Activated CD4-positive, alpha-beta T cell treated with anti-CD3 and anti-CD28 coated beads, Interleukin-2, amount 50 U/mL, for 48 hours (primary cell): ENCODE measurements at regions not wholly inside any gene's neighbourhood (a gene's known extent, or its start where the extent isn't known, plus 50 kb on each side); places are given as distances from the start of the nearest gene placed in this dataset.
"Not testable (repeated sequence)": the region's sequence is repeated elsewhere in the genome, so short reads cannot be mapped to it uniquely, and the experiment has no call there.

Experiments
- DNase-seq, 2 experiments: peaks; one replicate each; pipeline ENCODE4 v3.0.0-alpha.2; 2020

DNA sequence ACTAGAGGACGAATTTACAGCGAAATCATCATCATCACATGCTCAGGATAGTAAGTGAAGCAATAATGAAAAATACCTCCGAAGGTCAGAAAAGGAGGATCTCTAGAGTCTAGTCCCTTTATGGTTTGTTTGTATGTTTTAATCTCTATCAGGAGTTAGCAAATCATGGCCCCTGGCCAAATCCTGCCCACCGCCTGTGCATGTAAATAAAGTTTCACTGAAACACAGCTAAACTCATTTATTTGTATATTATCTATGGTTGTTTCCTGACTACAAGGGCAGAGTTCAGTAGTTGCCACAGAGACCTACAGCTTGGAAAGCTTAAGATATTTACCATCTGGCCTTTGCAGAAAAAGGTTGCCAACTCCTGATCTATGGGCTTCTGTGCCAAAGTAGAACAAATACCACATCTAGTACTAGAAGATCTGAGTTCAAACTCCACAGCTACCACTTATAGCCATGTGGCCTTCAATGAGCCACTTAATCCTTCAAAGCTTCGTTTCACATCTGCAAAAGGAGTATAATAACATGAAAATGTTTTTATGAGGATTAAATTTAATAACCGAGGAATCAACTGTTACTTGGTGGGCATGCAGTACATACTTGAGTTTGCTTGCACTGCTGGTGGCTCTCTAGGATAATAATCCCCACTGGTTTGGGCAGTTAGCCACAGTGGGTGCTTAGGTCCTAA lies 94.0 kb upstream of the KIF26B start:
- no peak for DNase-seq

DNA sequence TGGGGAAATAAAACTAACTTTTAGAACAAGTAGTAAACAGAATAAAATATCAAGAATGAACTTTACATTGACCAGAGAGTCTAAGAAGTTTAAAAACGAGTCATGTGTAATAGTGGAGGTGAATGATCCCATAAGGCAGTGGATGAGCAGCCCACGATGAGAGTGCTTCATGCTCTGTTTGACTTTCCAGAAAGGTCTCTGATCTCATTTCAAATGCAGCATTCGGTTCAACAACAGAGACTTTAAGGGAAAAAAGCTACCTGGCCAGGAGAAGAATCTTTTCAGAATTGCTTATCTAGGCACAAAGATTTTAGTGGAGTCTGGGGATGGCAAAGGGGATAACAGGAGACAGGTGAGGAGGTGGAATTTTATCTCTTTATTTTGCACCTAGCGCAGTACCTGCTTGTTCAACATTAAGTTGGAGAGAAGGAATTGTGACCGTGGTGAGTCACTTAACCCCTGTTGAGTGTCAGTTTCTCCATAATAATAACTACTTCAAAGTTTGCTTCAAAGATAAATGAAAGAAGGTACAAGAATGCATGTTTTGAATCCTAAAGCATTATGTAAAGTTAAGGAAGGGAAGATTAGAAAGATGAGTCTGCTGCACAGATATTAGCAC lies 94.9 kb upstream of the KIF26B start:
- DNase-seq: no peak

DNA sequence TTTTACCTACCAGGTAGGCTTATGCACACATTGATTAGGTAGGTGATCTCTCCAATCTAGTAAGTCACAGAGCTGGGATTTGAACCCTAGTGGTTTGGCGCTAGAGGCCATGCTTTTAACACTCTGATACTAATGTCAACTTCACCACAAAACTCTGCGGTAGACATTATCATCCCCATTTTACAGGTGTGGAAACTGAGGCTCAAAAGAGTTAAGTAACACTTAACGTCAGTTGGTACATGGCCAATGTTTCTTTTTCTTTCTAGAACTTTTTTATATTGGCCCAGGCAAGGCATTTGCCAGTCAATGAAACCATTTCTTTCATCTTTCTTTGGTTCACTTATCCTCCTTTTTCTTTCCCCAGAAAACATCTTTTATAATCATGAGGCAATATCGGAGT lies 95.9 kb upstream of the KIF26B start:
- no peak for DNase-seq

DNA sequence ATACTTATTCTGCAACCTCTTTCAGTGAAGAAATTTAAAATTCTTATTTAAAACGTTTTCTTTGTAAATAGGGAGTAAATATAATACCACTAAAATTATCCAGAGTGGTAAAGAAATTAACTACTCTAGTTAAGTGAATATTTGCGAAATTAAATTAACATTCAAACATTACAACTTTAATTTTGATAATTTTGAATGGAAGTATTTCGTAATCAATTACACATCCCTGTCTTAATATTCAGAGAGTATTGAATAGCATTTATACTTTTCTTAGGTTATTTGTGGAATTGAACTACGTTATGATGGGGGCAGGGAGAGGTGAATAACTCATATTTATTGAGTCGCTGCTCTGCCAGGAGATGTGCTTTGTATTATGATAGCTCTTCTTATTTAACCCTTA lies 96.3 kb upstream of the KIF26B start:
- no peak for DNase-seq

DNA sequence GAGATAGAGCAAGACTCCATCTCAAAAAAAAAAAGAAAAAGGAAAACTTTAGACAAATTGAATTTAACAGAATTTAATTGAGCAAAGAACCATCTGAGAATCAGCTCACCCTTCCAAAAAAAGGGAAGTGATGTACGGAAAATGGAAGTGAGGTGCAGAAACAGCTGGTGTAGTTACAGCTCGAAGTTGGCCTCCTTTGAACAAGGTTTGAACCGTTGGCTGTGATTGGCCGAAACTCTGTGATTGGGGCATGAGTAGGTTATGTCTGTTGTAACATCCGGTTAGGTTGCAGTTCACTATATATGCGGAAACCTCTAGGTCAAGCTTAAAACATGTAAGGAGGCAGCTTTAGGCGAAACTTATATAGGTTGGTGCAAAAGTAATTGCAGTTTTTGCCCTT lies 97.9 kb upstream of the KIF26B start:
- DNase-seq: no peak

DNA sequence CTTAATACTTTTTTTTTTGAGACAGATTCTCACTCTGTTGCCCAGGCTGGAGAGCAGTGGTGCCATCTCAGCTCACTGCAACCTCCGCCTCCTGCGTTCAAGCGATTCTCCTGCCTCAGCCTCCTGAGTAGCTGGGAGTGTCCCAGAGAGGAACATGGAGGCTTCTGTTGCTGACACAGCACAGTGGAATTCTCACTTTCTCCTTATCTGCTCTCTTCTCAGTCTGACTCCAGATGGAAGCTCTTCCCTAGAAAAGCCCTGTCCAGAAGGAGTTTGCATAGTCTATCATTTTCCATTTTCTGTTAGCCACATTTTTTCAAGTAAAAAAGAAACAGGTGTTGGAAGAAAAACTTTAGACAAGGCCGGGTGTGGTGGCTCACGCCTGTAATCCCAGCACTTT lies 98.5 kb upstream of the KIF26B start:
- not testable (repeated sequence) for DNase-seq

DNA sequence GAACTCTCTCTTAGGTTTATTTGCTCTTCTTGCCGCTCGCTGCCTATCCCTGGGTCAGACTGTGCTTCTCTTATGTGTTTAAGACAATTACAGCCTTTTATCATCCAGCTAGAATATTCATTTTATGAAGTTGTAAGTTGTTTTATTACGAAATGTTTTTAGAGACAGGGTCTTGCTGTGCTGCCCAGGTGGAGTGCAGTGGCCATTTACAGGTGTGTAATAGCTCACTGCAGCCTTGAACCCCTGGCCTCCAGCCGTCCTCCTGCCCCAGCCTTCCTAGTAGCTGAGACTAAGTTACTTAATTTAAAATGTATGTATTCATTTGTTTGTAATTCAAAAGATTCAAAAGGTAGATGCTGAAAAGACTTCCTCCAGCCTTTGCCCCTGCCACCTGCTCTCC lies 99.0 kb upstream of the KIF26B start:
- DNase-seq: no peak

DNA sequence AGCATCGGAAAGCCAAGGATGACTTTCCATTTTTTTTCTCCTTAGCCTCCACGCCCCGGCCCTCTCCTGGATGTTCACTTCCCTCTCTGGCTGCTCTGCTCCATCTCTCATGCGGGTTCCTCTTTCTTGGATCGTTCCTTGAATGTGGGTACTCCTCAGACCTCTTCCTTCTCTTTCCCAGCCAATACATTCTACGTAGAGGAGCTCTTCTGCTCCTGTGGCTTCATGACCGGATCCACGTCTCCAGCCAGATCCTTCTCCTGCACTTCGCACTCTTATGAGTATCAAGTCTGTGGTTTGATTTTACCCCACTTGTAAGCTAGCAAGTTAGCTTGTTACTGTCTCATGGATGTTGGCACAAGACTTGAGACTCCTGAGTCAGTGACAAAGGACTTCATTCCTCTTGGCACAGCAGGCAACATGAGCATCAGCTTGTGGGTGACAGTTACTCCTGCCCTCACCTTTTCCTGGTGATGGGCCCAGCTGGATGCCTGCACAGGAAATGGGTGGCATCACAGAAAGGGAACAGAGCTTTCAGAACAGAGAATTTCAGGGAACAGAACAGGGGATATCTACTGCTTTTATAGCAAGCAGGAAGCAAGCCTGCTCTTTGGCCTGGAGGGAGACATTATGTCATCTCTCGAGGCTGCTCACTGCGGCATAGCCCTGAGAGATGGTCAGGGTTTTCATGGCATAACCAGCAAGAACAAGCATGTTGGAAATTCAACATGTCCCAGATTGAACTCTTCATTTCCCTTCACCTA lies 100.1 kb upstream of the KIF26B start:
- DNase-seq: no peak

DNA sequence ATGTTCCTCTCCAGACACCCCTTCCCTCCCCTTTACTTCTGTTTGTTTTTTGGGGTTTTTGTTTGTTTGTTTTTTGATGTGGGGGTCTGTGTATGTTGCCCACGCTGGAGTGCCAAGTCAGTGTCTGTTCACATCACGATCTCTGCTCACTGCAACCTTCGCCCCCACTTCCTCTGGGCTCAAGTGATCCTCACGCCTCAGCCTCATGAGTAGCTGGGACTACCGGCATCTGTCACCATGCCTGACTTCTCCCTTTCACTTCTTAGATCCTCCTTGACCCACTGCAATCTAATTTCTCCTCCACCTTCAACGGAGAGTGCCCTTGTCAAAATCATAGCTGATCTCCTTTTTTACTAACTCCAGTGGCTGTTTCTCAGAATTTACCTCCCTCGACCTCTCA lies 100.7 kb upstream of the KIF26B start:
- DNase-seq: no peak

DNA sequence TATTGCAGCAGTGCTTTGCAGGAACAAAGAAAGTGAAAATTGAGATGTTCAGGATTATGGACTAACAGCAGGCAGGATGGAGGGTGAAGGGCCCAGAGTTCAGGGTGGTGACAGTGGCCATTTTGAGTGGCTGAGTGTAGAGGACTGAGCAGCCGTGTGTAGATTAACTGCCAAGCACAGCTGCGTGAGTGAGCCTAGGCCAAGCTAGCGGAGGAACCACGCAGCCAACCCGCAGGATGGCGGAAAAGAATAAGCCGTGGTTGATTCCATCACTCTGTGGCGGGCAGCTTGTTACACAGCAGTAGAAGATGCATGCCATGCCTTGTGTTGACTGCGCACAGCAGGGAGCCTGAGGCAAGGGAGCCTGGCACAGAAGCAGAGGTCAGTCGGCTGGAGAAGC lies 102.5 kb upstream of the KIF26B start:
- DNase-seq: no peak

DNA sequence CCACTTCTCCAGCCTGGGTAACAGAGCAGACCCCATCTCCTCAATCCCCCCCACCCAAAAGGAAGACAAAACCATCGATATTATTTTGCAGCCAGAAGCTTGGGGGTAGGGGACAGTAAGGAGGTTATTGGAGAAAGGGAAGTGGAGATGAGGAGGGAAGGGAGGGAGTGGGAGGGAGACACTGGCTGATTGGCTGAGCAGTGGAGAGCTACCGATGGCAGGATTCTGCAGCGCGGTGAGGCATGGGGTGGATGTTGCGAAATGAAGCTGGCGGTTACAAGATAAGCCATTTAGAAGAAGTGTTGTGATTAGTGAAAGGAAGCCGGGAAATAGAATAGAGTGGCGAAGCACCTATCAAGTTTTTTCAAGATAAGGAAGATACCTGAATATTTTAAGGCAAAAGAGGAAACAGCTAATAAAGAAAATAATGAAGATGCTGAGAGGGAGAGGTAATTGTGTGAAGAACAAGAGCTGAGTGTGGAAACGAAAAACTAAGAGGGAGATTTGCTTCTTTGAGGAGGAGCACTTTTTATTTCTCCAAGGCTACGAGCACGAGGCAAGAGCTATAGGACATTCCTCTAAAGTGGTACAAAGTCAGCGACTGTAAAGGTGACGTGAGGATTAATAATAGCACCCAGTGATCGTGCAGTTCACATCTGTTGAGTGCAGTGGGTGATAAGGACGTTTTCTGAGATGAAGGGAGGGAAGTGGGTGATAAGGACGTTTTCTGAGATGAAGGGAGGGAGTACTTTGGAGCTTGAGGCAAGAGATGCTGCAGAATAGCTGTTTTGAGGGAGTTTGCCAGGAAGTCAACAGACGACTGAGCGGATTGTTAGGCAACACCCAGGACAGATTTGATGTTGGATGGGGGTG lies 103.2 kb upstream of the KIF26B start:
- peak; percentile 11 to 13 for DNase-seq

DNA sequence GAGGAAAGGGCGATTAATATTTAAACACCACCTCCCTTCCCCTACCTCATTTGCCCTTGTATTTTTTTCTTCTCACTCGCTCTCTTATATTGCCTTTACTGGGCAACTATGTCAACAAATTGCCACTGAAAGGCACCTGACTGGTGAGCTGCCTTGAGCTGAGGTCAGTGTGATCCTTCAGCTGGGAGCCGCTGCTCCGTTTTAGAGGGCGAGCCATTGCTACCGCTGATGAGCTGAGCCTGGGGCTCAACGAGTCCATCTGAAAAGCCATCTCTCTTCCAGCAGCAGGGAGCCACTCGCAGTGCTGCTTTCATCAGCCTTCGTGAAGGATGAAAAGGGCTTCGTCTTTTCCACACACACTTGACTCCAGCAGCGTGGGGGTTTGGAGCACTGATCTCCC lies 108.0 kb upstream of the KIF26B start:
- no peak for DNase-seq

DNA sequence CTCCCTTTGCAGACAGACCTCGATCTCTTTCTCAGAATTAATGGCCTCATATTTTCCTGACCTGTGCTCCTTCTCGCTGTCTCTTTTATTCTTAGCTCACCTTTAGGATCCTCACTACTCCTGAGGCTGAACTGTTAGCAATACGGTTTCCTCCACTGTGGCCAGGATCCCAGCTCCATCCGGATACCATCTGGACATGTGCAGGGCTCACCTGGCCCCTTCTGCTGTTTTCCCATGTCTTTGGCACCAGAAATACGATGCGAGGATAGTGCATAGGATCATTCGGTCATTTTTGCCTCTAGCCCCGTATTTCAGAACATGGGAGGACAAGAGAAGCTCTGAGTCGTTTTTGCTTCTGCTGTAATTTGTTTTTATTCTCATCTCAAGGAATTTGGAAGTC lies 108.5 kb upstream of the KIF26B start:
- no peak for DNase-seq

DNA sequence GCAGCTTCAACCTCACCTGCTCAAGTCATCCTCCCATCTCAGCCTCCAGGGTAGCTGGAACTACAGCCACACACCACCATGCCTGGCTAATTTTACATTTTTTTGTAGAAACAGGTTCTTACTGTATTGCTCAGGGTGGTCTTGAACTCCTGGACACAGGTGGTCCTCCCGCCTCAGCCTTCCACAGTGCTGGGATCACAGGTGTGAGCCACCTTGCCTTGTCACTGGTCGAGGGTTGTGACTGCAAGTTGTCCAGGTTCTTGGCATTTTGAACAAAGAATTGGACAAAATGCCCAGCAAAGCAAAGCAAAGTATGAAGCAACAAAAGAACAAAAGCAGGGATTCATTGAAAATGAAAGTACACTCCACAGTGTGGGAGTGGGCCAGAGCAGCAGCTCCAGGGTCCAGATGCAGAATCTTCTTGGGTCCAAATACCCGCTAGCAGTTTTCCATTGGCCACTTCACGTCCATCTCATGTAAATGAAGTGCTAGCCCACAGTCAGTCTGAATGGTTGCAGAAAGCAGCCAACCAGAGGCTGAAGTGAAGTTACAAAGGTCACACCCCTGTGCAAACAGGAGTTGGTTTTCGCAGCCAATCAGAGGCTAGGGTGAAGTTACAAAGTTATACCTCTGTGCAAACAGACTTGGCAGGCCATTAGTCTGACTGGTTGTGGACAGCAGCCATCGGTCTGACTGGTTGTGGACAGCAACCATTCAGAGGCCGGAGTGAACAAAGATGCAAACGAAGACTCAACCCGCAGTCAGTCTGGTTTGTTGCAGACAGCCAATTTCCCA lies 109.5 kb upstream of the KIF26B start:
- DNase-seq: no peak

DNA sequence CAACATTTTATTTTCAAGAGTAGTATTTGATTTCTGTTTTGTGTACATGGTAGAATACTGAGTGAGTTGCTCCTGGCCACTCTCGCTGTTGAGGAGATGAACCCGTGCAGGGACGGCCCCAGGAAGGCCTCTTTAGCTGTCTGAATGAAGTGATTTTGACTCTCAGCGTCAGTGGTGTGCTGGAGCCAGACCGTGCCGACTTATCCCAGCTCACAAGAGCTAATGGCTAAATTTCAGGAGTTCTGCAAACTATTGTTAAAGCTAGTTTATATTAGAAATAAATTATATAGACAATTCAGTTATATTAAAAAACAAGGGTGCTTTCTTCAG lies 111.2 kb upstream of the KIF26B start:
- DNase-seq: no peak

DNA sequence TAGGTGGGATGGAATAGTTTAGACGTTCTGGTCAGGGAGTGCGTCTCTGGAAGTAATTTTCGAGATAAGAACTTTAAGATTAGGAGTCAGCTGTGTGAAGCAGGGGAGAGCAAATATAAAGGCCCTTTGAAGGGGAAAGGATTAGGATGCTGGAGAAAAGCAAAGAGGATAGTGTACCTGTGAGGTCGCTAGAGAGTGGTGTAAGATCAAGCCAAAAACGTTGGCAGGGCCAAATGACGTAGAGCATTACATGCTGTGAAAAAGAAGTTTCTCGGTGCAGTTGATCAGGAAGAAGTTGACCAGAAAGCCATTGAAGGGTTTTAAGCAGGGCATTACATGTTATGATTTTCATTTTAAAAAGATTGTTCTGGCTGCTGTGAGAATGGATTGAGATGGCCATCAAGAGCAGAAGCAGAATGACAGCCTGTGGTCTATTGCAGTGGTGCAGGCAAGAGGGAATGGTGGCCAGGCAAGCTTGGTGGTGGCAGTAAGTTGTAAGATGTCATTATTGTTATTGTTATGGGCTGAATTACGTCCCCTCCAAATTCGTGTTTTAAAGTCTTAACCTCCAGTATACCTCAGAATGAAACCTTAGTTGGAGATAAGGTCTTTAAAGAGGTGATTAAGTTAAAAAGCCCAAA lies 113.6 kb upstream of the KIF26B start:
- no peak for DNase-seq

DNA sequence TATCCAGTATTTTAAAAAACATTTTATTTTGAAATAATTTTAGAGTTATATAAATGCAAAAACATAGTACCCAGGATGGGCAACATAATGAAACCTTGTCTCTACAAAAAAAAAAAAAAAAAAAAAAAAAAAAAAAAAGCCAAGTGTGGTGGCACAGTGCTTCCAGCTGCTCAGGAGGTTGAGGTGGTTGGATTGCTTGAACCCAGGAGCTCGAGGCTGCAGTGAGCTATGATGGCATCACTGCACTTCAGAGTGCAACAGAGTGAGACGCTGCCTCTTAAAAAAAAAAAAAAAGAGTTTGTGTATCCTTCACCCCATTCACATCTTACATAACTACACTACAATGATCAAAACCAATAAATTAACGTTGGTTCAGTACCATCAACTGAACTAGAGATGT lies 115.6 kb upstream of the KIF26B start:
- no peak for DNase-seq

DNA sequence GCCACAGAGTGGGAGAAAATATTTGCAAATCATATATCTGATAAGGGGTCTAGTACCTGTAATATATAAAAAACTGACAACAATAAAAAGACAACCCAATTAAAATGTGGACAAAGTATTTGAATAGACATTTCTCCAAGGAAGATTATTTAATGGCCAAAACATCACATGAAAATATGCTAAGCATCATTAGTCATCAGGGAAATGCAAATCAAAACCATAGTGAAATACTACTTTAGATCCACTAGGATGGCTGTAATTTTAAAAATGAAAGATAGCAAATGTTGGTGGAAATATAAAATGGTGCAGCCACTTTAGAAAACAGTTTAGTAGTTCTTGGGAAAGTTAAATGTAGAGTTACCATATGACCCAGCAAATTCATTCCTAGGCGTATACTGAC lies 118.7 kb upstream of the KIF26B start:
- no peak for DNase-seq

DNA sequence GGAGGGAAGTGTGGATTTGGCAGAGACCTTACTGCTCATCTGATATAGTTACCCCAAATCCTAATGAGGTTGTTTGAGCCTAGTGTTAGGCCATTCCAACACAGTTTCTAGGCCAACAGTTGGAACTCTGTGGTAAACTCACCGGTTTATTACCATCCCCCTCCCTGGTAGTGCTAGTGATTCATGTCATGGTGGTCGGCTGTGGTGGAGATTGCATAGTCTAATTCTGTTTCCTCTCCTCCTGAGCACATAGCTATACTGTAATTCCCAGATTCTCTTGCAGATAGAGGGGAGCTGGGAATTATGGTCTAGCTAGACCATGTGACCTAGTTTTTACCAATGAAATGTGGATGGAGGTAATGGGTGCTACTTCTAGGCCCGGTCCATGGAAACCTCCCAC lies 123.7 kb upstream of the KIF26B start:
- no peak for DNase-seq

DNA sequence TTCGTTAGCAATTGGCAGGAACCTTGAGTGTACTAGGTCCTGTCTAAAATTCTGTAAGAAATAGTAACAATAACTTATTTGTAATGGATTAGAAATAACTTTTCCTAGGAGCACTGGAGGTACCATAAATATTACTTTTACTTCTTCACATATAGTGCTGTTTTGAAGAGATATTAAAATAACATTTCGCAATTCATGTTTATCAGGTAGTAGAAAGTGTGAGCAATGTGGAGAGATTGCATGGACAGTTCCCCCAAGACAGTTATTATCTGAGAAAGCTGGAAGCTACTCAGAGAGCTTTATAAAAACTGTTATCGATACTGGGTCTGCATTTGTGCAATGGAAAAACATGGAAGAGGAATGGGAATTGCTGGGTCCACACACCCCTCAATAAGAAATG lies 128.5 kb upstream of the KIF26B start:
- DNase-seq: no peak

DNA sequence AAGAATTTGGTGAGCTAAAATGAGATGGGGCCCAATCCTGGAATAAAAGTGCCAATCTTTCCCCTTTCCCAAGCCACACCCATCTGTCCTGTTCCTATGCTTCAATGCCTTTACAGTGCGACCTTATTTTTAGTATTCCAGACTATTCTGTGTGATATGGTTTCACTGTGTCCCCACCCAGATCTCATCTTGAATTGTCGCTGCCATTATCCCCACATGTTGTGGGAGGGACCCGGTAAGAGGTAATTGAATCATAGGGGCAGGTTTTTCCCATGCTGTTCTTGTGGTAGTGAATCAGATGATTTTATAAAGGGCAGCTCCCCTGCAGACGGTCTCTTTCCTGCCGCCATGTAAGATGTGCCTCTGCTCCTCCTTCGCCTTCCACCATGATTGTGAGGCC lies 129.3 kb upstream of the KIF26B start:
- no peak for DNase-seq

DNA sequence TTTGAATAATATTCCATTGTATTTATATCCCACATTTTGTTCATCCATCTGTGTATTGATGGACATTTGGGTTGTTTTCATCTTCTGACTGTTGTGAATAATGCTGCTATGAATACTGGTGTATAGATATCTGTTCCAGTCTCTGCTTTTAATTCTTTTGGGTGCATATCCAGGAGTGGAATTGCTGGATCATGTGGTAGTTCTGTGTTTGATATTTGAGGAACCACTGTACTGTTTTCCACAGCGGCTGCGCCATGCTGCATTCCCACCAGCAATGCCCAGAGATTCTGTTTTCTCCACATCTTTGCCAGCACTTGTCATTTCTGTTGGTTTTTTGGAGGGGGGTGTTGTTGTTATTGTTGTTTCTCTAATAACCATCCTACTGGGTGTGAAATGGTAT lies 131.6 kb upstream of the KIF26B start:
- DNase-seq: no peak
